CD4-positive, alpha-beta memory T cell (primary cell): ENCODE measurements at regions not wholly inside any gene's neighbourhood (a gene's known extent, or its start where the extent isn't known, plus 50 kb on each side); places are given as distances from the start of the nearest gene placed in this dataset.

Experiments
- CTCF ChIA-PET: fragments of 350-600 bp; sonication (Branson Sonifier 250); formaldehyde crosslinking; loops from one replicate; lab custom pipeline; 2021; ENCODE audit warnings: inconsistent platforms; ENCODE audit not compliant: partially characterized antibody; lab: Charles Lee
- POLR2A ChIA-PET: fragments of 350-600 bp; sonication (Branson Sonifier 250); formaldehyde crosslinking; loops from one replicate; lab custom pipeline; 2021; ENCODE audit not compliant: partially characterized antibody; lab: Charles Lee
- DNase-seq, 5 donors: peaks; one replicate each; pipeline versions ENCODE4 v3.0.0 to v3.0.0-alpha.2; 2020 to 2022; ENCODE audit warnings: mixed read lengths in 1 of 5
- H3K27ac ChIP-seq: one replicate; pipeline ENCODE4 v1.7.0; 2013; ENCODE audit warnings: low read depth, low read length
- H3K27me3 ChIP-seq: 2 replicates; pipeline ENCODE4 v1.7.0; 2013; ENCODE audit warnings: mild to moderate bottlenecking, low read length, moderate library complexity; ENCODE audit not compliant: insufficient read depth
- H3K36me3 ChIP-seq: 2 replicates; pipeline ENCODE4 v1.7.0; 2013; ENCODE audit warnings: mild to moderate bottlenecking, low read length, moderate library complexity; ENCODE audit not compliant: insufficient read depth
- H3K4me1 ChIP-seq: 2 replicates; pipeline ENCODE4 v1.7.0; 2013; ENCODE audit warnings: mild to moderate bottlenecking, low read length, moderate library complexity; ENCODE audit not compliant: insufficient read depth
- H3K4me3 ChIP-seq, 2 donors: one replicate each; pipeline ENCODE4 v1.7.0; 2013; ENCODE audit warnings: low read length in 2 of 2, mild to moderate bottlenecking in 1 of 2
- H3K9me3 ChIP-seq, 2 donors: one replicate each; pipeline ENCODE4 v1.7.0; 2013; ENCODE audit warnings: low read length in 2 of 2, control low read depth in 1 of 2; ENCODE audit not compliant: control insufficient read depth in 1 of 2
- H3K27ac Mint-ChIP-seq, 7 donors: one replicate each; pipeline ENCODE4 v1.8.0; 2020 to 2021; ENCODE audit warnings: mixed read lengths in 7 of 7, mild to moderate bottlenecking in 6 of 7, inconsistent platforms in 3 of 7, moderate library complexity in 3 of 7
- H3K27me3 Mint-ChIP-seq, 2 donors: one replicate each; pipeline ENCODE4 v1.8.0; 2020 to 2021; ENCODE audit warnings: mixed read lengths in 2 of 2
- H3K36me3 Mint-ChIP-seq, 2 donors: one replicate each; pipeline ENCODE4 v1.8.0; 2020 to 2021; ENCODE audit warnings: mixed read lengths in 2 of 2, inconsistent platforms in 1 of 2, mild to moderate bottlenecking in 1 of 2
- H3K4me1 Mint-ChIP-seq, 4 donors: one replicate each; pipeline ENCODE4 v1.8.0; 2020 to 2021; ENCODE audit warnings: mixed read lengths in 4 of 4, mild to moderate bottlenecking in 1 of 4
- H3K4me3 Mint-ChIP-seq, 8 donors: one replicate each; pipeline ENCODE4 v1.8.0; 2020 to 2021; ENCODE audit warnings: mixed read lengths in 8 of 8, mild to moderate bottlenecking in 7 of 8, moderate library complexity in 6 of 8, inconsistent platforms in 3 of 8
- H3K9me3 Mint-ChIP-seq, 8 donors: one replicate each; pipeline ENCODE4 v1.8.0; 2020 to 2021; ENCODE audit warnings: mixed read lengths in 8 of 8, mild to moderate bottlenecking in 5 of 8, inconsistent platforms in 3 of 8, moderate library complexity in 1 of 8
- intact Hi-C: fragments of 100-400 bp; cut with micrococcal nuclease; formaldehyde crosslinking; loops from one replicate; pipeline ENCODE4 v1.15.1; 2023

GRCh38 chr9:101796044-101796443 is 57.6 kb upstream of the GRIN3A start:
- Mint-ChIP-seq H3K4me3 (no peak overlapping the region), H3K27me3 (no peaks in the 10 kb centered on the region), H3K9me3 (peaks cover 0 to 4% (median 0%) of the 10 kb centered on the region in 8 donors), H3K4me1 (no peaks in the 10 kb centered on the region), H3K27ac (no peak overlapping the region), H3K36me3 (no peaks in the 10 kb centered on the region)
- intact Hi-C loops = no loop called here
- Histone ChIP-seq H3K27me3 (no peaks in the 10 kb centered on the region), H3K9me3 (no peaks in the 10 kb centered on the region), H3K4me3 (no peak overlapping the region), H3K27ac (no peak overlapping the region), H3K4me1 (no peaks in the 10 kb centered on the region), H3K36me3 (no peaks in the 10 kb centered on the region)
- ChIA-PET POLR2A (no interaction called here), CTCF (no interaction called here)
- no peak for DNase-seq

- H3K27me3 ChIP-seq = no peaks in the 10 kb centered on the region
- ChIA-PET CTCF (no interaction called here), POLR2A (no interaction called here)
- H3K4me1 Mint-ChIP-seq = no peaks in the 10 kb centered on the region
- H3K36me3 ChIP-seq = no peaks in the 10 kb centered on the region
- no peaks in the 10 kb centered on the region for H3K36me3 Mint-ChIP-seq
- intact Hi-C loops = no loop called here
- H3K27ac ChIP-seq = no peak overlapping the region
- H3K9me3 ChIP-seq = no peaks in the 10 kb centered on the region
- no peak overlapping the region for H3K4me3 ChIP-seq
- no peak for DNase-seq
- H3K4me3 Mint-ChIP-seq = no peak overlapping the region
- peaks cover 0 to 4% (median 0%) of the 10 kb centered on the region in 8 donors for H3K9me3 Mint-ChIP-seq
- no peaks in the 10 kb centered on the region for H3K27me3 Mint-ChIP-seq
- no peak overlapping the region for H3K27ac Mint-ChIP-seq
- no peaks in the 10 kb centered on the region for H3K4me1 ChIP-seq
Observed at GRCh38 chr9:101795147-101795546, 56.7 kb upstream of the GRIN3A start.

GRCh38 chr9:101792475-101792874 is 54.0 kb upstream of the GRIN3A start:
- Mint-ChIP-seq H3K4me3 (no peak overlapping the region), H3K27me3 (no peaks in the 10 kb centered on the region), H3K27ac (no peak overlapping the region), H3K36me3 (no peaks in the 10 kb centered on the region), H3K4me1 (no peaks in the 10 kb centered on the region), H3K9me3 (peaks cover 0 to 4% (median 0%) of the 10 kb centered on the region in 8 donors)
- no peaks in the 10 kb centered on the region for H3K9me3 ChIP-seq
- POLR2A ChIA-PET = no interaction called here
- no peaks in the 10 kb centered on the region for H3K27me3 ChIP-seq
- CTCF ChIA-PET = no interaction called here
- no peak overlapping the region for H3K27ac ChIP-seq
- intact Hi-C loops = no loop called here
- H3K4me1 ChIP-seq = no peaks in the 10 kb centered on the region
- H3K4me3 ChIP-seq = no peak overlapping the region
- no peak for DNase-seq
- no peaks in the 10 kb centered on the region for H3K36me3 ChIP-seq

GRCh38 chr9:101791938-101792337 is 53.5 kb upstream of the GRIN3A start:
- DNase-seq = no peak
- intact Hi-C loops = no loop called here
- Mint-ChIP-seq H3K4me1 (no peaks in the 10 kb centered on the region), H3K36me3 (no peaks in the 10 kb centered on the region), H3K27me3 (no peaks in the 10 kb centered on the region), H3K27ac (no peak overlapping the region), H3K9me3 (peaks cover 0 to 4% (median 0%) of the 10 kb centered on the region in 8 donors), H3K4me3 (no peak overlapping the region)
- Histone ChIP-seq H3K4me1 (no peaks in the 10 kb centered on the region), H3K4me3 (no peak overlapping the region), H3K27ac (no peak overlapping the region), H3K9me3 (no peaks in the 10 kb centered on the region), H3K36me3 (no peaks in the 10 kb centered on the region), H3K27me3 (no peaks in the 10 kb centered on the region)
- ChIA-PET CTCF (interaction anchor here (0.7 kb wide), 1 partner anchor 19 kb away, joined by 3 read pairs; no protein-coding TSS in a partner anchor), POLR2A (no interaction called here)

- ChIA-PET CTCF (interaction anchor here (0.7 kb wide), 1 partner anchor 19 kb away, joined by 3 read pairs; no protein-coding TSS in a partner anchor), POLR2A (no interaction called here)
- Histone ChIP-seq H3K9me3 (no peaks in the 10 kb centered on the region), H3K4me1 (no peaks in the 10 kb centered on the region), H3K4me3 (no peak overlapping the region), H3K27me3 (no peaks in the 10 kb centered on the region), H3K36me3 (no peaks in the 10 kb centered on the region), H3K27ac (no peak overlapping the region)
- Mint-ChIP-seq H3K27me3 (no peaks in the 10 kb centered on the region), H3K4me1 (no peaks in the 10 kb centered on the region), H3K4me3 (no peak overlapping the region), H3K9me3 (peaks cover 0 to 4% (median 0%) of the 10 kb centered on the region in 8 donors), H3K27ac (no peak overlapping the region), H3K36me3 (no peaks in the 10 kb centered on the region)
- intact Hi-C loops = no loop called here
- DNase-seq = no peak
Observed at GRCh38 chr9:101791533-101791932, 53.1 kb upstream of the GRIN3A start.
